Fibroblast of lung (primary cell): ENCODE measurements at regions not wholly inside any gene's neighbourhood (a gene's known extent, or its start where the extent isn't known, plus 50 kb on each side); places are given as distances from the start of the nearest gene placed in this dataset.

Experiments
- EZH2 ChIP-seq: IDR thresholded peaks from 2 replicates; pipeline ENCODE4 v1.5.1; 2012; ENCODE audit warnings: low read length, control low read depth, mild to moderate bottlenecking; ENCODE audit errors: missing control alignments
- TF ChIP-seq, protein P1 (sequence below), 2 donors: IDR thresholded peaks in 1 of 2; conservative IDR thresholded peaks in 1 of 2; 1 replicate in 1 of 2; 2 replicates in 1 of 2; pipeline ENCODE4 v1.5.1; 2011 to 2012; ENCODE audit warnings: low read length in 2 of 2, control low read depth in 1 of 2, inconsistent platforms in 1 of 2, low read depth in 1 of 2, mild to moderate bottlenecking in 1 of 2

- TF ChIP-seq EZH2: no peak
- TF ChIP-seq, protein P1, sequence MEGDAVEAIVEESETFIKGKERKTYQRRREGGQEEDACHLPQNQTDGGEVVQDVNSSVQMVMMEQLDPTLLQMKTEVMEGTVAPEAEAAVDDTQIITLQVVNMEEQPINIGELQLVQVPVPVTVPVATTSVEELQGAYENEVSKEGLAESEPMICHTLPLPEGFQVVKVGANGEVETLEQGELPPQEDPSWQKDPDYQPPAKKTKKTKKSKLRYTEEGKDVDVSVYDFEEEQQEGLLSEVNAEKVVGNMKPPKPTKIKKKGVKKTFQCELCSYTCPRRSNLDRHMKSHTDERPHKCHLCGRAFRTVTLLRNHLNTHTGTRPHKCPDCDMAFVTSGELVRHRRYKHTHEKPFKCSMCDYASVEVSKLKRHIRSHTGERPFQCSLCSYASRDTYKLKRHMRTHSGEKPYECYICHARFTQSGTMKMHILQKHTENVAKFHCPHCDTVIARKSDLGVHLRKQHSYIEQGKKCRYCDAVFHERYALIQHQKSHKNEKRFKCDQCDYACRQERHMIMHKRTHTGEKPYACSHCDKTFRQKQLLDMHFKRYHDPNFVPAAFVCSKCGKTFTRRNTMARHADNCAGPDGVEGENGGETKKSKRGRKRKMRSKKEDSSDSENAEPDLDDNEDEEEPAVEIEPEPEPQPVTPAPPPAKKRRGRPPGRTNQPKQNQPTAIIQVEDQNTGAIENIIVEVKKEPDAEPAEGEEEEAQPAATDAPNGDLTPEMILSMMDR (conservative IDR thresholded peaks at IDR 0.05 in 1 of 2, IDR thresholded peaks at IDR 0.05 in 1 of 2; ENCODE audit: low read depth in 1 of 2, low read length in 2 of 2): no peak
Measured at GRCh38 chr14:56894591-56894991, 84.3 kb upstream of the OTX2 start.
